GM12873 (cell line): ENCODE measurements at regions not wholly inside any gene's neighbourhood (a gene's known extent, or its start where the extent isn't known, plus 50 kb on each side); places are given as distances from the start of the nearest gene placed in this dataset.

Experiments
- CTCF ChIP-seq: IDR thresholded peaks from 2 replicates; pipeline ENCODE4 v1.5.1; 2012; ENCODE audit warnings: low read depth, mild to moderate bottlenecking, moderate library complexity, low read length, control low read depth; ENCODE audit not compliant: insufficient read depth; ENCODE audit errors: missing control alignments

GRCh38 chr14:71377099-71377498 is 469.8 kb downstream of the PCNX1 start:
- no peak for TF ChIP-seq CTCF

- TF ChIP-seq CTCF = no peak
Observed at GRCh38 chr14:71380271-71380670, 473.0 kb downstream of the PCNX1 start.

- TF ChIP-seq CTCF = no peak
Observed at GRCh38 chr14:71381814-71382213, 474.6 kb downstream of the PCNX1 start.

GRCh38 chr14:71382315-71382714 is 475.1 kb downstream of the PCNX1 start:
- TF ChIP-seq CTCF = no peak

GRCh38 chr14:71383510-71383909 is 476.3 kb downstream of the PCNX1 start:
- no peak for TF ChIP-seq CTCF

- no peak for TF ChIP-seq CTCF
Observed at GRCh38 chr14:71384007-71384845, 477.0 kb downstream of the PCNX1 start.

- no peak for TF ChIP-seq CTCF
Observed at GRCh38 chr14:71387753-71388152, 480.5 kb downstream of the PCNX1 start.
